Erythroblast (primary cell): ENCODE measurements at regions not wholly inside any gene's neighbourhood (a gene's known extent, or its start where the extent isn't known, plus 50 kb on each side); places are given as distances from the start of the nearest gene placed in this dataset.

ENCODE experiments used
- GATA1 ChIP-seq: IDR thresholded peaks from 2 replicates; pipeline ENCODE4 v1.6.1; 2011; ENCODE audit warnings: low read depth, mild to moderate bottlenecking, control low read depth, low read length, moderate library complexity
- POLR2A ChIP-seq: IDR thresholded peaks from 2 replicates; pipeline ENCODE4 v1.6.1; 2011; ENCODE audit warnings: mild to moderate bottlenecking, low read length

GRCh38 chr2:196528486-196529223 lies 110.9 kb upstream of the CCDC150 start:
- TF ChIP-seq POLR2A (no peak), GATA1 (no peak)
